GM04503 (cell line): ENCODE measurements at regions not wholly inside any gene's neighbourhood (a gene's known extent, or its start where the extent isn't known, plus 50 kb on each side); places are given as distances from the start of the nearest gene placed in this dataset.
"Not testable (repeated sequence)": the region's sequence is repeated elsewhere in the genome, so short reads cannot be mapped to it uniquely, and the experiment has no call there.

Experiments used
- DNase-seq: peaks from one replicate; pipeline ENCODE4 v3.0.0-alpha.2; 2012; ENCODE audit warnings: low read depth

GRCh38 chr10:62996925-62997324 is 136.2 kb upstream of the NRBF2 start:
- DNase-seq: no peak

- DNase-seq: no peak
Measured at GRCh38 chr10:62996516-62996915, 136.6 kb upstream of the NRBF2 start.

- DNase-seq: no peak
Measured at GRCh38 chr10:62993121-62993520, 140.0 kb upstream of the NRBF2 start.

DNA sequence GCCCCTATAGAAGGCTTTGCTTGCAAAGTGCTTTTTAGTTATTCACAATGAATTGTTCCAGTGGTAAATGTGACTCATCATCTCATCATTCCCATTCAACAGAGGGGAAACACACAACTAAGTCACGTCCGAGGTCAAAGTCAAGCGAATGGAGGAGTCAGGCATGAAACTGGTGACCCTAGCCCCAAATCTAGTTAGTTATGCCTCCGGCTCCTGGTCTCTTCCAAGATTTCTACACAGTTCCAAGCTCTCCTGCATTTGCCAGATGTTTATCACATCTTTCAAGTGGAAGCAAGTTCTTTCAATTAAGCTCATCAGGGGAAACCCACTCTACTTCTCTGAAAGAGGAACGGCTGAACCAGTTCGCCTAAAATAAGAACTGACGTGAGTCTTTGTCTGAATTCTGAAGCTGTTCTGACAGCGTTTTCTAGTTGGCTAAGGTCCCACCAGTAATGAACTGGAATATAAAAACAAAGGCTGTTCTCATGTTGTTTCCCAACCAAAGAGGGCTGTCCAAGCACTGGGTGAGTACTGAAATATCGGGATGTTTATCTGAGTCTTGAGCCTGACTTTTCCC is 140.9 kb upstream of the NRBF2 start:
- no peak for DNase-seq

DNA sequence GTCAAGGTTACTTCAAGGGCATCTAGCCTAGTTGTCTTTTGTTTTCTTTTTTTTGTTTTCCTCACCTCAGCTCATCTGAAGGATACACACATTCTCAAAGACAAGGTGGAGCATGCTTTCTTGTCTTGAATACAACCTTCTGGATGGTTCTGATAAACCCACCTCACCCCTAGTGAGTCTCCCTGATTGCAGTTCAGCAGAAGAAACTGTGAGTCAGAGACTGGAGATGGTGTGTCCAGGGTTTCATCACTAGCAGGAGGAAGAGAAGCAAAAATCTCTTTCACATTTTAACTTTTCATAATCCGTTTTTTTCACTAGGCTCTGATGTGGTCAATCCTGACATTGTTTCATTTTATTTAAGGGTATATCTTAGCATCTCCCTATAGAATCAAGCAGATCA is 143.0 kb upstream of the NRBF2 start:
- no peak for DNase-seq

DNA sequence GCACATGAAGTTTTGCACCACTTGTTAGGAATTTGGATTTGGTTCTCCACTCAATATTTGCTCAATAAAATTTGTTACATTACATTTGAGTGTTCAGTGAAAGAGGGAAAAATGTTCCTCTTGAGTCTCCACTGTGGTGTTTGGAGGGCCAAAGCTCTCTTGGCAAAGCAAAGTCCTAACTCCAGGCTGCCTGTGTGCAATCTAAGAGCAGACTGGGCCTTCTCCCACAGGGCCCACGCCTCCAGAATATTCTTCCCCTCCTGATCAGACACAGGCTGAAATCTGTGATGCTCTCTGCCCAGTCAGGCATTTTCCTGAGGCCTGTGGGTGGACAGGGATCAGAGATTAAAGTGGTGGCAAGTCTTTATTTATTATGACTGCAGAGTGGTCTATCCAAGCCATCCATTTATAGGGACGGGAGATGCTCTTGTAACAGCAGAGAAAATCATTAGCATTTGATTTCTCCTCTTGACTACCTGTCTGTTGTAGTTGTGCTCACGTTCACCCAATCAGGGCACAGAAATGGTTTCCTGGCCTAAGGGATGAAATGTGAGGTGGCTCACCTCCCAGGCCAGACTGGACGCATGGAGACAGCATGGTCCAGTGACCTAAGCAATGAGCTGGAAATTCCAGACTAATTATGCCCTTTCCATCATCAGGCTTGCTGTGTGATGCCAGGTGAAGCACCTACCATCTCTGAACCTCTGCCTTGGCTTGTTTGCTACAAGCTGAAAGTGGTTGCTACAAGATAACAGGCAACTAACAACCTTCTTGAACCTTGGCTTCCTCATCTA is 147.1 kb upstream of the NRBF2 start:
- no peak for DNase-seq

DNA sequence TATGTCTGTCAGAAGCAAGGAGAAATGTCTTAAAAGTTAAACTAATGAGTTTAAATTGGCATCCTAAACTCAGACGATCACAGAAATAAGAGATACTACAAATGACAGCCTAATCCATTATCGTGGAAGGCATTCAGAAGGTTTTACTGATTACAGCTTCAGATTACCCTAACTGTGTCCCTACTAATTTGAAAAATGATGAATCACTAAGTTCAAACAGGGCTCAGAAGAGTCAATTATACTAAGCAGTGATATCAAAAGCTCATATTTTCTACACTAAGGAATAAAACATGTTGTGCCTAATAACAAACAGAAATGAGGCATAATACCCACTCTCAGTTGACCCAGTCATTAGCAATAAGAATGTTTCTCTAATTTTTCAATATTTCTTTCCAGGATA is 152.0 kb upstream of the NRBF2 start:
- no peak for DNase-seq

- no peak for DNase-seq
Measured at GRCh38 chr10:62980687-62981086, 152.4 kb upstream of the NRBF2 start.

DNA sequence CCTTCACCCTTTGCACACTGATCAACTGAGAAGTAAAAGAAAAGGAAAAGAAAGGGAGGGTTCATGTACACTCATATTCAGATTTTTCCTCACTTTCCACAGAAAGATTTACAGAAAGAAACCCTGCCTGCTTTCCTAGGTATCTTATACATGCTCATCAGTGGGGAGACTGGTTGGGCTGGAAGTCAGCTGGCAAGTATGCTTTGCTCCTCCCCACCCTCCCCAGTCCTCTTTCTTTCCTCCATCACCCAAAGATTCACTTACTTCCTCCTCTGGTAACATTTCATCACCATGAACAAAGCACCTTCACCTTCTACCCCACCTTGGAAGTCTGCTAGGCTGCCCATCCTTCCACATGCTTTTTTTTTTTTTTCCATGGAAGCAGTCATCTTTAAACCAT is 153.2 kb upstream of the NRBF2 start:
- no peak for DNase-seq

- no peak for DNase-seq
Measured at GRCh38 chr10:62978482-62978881, 154.6 kb upstream of the NRBF2 start.

GRCh38 chr10:62974795-62975194 is 158.3 kb upstream of the NRBF2 start:
- DNase-seq: not testable (repeated sequence)

GRCh38 chr10:62972103-62972502 is 155.9 kb upstream of the EGR2 start:
- no peak for DNase-seq

GRCh38 chr10:62964026-62964425 is 147.9 kb upstream of the EGR2 start:
- no peak for DNase-seq

GRCh38 chr10:62961951-62962523 is 145.9 kb upstream of the EGR2 start:
- no peak for DNase-seq

DNA sequence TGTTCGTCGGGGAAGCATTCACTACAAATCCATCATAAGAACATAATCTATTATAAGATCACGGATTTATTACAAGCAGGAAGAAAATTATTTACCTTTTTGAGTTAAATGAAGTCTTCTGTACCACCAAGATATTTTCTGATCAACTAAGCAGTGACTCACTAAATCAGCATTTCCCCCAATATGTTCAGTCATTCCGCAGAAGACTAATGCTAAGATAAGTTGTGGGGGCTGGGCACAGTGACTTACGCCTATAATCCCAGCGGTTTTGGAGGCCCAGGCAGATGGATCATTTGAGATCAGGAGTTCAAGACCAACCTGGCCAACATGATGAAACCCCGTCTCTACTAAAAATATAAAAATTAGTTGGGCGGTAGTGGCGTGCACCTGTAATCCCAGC is 144.2 kb upstream of the EGR2 start:
- DNase-seq: no peak

- no peak for DNase-seq
Measured at GRCh38 chr10:62959553-62959952, 143.4 kb upstream of the EGR2 start.

DNA sequence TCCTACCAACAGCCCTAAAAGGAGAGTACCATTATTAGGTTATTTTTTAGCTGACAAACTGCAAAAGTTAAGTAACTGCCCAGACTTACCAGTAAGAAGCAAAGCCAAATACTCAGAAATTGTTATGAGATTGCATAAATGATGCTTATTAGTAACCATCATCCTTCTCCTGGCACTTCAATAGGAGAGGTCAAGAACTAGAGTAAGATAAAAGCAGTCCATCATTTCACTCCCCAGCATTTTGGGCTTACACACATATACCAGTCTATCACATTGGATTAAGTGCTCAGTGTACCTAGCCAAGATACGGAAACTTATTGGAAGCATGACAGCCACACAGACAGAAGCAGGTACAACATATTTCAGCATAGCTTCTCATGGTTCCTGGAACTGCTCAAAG is 142.8 kb upstream of the EGR2 start:
- DNase-seq: no peak

DNA sequence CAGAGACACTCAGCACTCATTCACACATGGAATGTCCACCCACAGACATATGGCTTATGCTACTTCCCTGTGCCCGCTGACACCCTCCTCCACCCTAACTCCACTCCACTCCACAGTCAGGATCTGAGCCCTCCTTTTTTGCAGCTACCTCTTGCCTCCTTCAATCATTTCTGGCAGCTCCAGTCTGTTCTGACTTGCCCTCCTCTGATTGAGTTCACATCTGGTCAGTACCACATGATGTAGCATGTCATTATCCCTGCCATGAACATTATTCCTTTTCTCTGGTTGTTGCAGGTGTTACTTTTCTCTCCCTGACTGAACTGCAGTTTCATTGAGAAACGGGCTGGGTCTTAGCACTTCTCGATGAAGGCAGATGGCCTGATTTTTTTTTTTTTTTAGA is 130.1 kb upstream of the EGR2 start:
- no peak for DNase-seq

DNA sequence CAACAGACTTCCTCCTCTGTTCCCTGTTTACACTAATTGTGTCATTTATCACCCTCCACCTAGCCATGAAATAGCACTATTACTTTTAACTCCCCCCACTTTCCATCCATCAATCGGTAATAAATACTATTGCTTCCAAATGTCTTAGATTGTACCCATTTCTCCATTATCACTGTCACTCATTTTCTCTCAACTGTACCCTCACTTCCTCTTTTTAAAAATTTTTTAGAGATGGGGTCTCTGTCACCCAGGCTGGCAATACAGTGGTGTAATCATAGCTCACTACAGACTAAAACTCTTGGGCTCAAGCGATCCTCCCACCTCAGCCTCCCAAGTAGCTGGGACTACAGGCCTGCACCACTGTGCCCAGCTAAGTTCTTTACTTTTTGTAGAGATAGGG is 123.5 kb upstream of the EGR2 start:
- DNase-seq: no peak

DNA sequence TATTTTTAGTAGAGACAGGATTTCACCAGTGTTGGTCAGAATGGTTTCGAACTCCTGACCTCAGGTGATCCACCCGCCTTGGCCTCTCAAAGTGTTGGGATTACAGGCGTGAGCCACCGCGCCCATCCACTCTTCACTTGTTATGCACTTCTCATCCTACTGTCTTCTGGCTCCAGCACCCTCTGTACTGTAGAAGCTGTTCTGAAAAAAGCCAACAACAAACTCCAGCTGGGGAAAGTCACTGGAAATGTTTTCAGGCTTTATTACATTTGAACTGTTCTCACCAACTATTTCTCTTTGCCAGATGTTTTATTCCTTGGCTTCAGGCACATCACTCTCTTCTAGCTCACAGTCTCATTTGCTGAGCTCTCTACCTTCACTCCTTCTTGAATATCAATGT is 122.5 kb upstream of the EGR2 start:
- DNase-seq: no peak

DNA sequence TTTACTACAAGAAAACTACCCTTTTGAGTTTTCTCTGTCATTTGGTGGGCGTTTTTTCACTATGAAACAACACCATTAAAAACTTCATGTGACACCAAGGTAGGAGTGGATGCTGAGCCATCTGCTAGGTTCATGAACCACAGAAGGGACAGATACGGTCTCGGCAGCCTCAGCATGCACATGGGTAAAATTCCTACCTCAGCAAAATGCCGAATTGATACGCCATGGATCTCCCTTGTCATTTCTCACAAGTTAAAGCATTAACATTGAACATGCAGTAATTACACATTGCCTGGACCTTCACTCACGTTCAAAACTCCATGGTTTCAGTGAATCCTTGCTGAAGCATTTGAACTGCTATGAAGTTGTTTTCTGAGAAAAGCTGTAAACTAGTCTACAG is 121.5 kb upstream of the EGR2 start:
- no peak for DNase-seq

- DNase-seq: no peak
Measured at GRCh38 chr10:62935022-62935421, 118.9 kb upstream of the EGR2 start.

- no peak for DNase-seq
Measured at GRCh38 chr10:62934258-62934657, 118.1 kb upstream of the EGR2 start.

DNA sequence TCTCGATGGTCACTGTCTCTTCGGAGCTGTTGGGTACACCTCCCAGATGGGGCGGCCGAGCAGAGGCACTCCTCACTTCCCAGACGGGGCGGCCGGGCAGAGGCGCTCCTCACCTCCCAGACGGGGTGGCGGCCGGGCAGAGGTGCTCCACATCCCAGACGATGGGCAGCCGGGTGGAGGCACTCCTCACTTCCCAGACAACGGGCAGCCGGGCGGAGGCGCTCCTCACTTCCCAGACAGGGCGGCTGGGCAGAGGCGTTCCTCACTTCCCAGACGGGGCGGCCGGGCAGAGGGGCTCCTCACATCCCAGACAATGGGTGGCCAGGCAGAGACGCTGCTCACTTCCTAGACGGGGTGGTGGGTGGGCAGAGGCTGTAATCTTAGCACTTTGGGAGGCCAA is 112.6 kb upstream of the EGR2 start:
- not testable (repeated sequence) for DNase-seq
